ENCODE measurements at regions not wholly inside any gene's neighbourhood (a gene's known extent, or its start where the extent isn't known, plus 50 kb on each side); places are given as distances from the start of the nearest gene placed in this dataset.

DNA sequence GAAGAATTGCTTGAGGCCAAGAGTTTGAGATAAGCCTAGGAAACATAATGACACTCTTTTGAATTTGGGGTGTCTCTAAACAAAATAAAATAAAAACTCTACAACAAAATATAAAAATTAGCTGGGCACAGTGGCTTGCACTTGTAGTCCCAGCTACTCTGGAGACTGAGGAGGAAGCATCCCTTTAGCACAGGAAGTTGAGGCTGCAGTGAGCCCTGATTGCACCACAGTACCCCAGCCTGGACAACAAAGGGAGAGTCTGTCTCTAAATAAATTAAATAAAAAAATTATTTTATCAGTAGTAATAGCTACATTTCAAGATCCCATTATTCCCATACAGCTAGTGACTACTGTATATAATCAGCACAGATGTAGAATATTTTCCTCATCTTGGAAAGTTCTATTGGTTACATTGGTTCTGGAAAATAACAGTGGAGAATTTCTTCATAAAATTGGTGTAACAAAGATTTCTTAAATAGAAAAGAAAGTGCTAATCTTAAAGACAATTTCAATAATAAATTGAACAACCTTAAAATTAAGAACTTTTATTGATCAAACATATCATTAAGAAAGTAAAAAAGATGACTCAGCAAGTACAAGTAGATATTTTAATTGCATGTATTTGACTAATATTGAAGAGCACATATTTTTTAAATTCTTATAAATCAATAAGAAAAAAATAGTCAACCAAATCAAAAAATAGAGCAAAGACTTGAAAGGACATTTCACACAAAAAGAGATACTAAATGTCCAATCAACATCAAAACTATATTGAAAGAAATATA lies 90.4 kb upstream of the KYNU start:
- POLR2A ChIA-PET = no interaction called here
- Histone ChIP-seq H3K9me3 (ENCODE audit: control extremely low read depth in 1 of 5, control insufficient read depth in 4 of 5, insufficient read depth in 2 of 5, low read depth in 1 of 5, low read length in 4 of 5) (no peaks in the 10 kb centered on the region), H3K27me3 (replicated peaks in 2 of 5; ENCODE audit: control insufficient read depth in 4 of 5, insufficient read depth in 5 of 5, low read length in 4 of 5) (no peaks in the 10 kb centered on the region), H3K36me3 (ENCODE audit: control insufficient read depth in 4 of 4, insufficient read depth in 4 of 4, low read length in 3 of 4) (no peaks in the 10 kb centered on the region), H3K27ac (ENCODE audit: insufficient read depth in 1 of 2, low read depth in 1 of 2, low read length in 2 of 2, poor library complexity in 1 of 2, severe bottlenecking in 2 of 2) (no peak overlapping the region), H3K4me1 (ENCODE audit: control extremely low read depth in 1 of 4, control insufficient read depth in 4 of 4, insufficient read depth in 4 of 4, low read length in 3 of 4) (no peaks in the 10 kb centered on the region), H3K4me3 (ENCODE audit: control insufficient read depth in 1 of 7, extremely low read depth in 1 of 7, insufficient read depth in 4 of 7, low read depth in 2 of 7, low read length in 6 of 7) (no peak overlapping the region)
- CTCF ChIA-PET = no interaction called here
- DNase-seq = no peak

DNA sequence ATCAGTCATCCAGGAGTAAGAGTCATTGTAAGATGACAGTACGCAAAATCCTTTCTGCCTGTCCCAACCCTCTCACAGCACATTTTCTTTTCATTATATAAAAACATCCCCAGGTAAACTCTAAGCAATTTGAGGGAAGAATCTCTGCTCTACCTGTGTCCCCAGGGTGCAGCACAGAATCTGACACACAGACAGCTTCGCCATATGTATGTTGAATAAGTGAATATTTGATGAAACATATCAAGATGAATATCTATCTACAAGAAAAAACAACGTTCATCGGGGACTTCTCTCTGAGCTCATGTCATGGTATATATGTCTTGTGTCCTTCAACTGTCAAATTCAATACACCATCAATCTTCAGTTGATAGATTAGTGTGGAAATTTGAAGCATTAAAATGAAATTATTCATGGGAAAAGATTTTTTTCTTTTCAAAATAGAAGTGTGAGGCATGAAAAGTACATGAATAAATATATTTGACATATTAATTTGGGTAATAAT lies 94.5 kb upstream of the KYNU start:
- DNase-seq = no peak
- Histone ChIP-seq H3K4me1 (ENCODE audit: control extremely low read depth in 1 of 4, control insufficient read depth in 4 of 4, insufficient read depth in 4 of 4, low read length in 3 of 4) (no peaks in the 10 kb centered on the region), H3K27ac (ENCODE audit: insufficient read depth in 1 of 2, low read depth in 1 of 2, low read length in 2 of 2, poor library complexity in 1 of 2, severe bottlenecking in 2 of 2) (no peak overlapping the region), H3K27me3 (replicated peaks in 2 of 5; ENCODE audit: control insufficient read depth in 4 of 5, insufficient read depth in 5 of 5, low read length in 4 of 5) (no peaks in the 10 kb centered on the region), H3K36me3 (ENCODE audit: control insufficient read depth in 4 of 4, insufficient read depth in 4 of 4, low read length in 3 of 4) (no peaks in the 10 kb centered on the region), H3K4me3 (ENCODE audit: control insufficient read depth in 1 of 7, extremely low read depth in 1 of 7, insufficient read depth in 4 of 7, low read depth in 2 of 7, low read length in 6 of 7) (no peak overlapping the region), H3K9me3 (ENCODE audit: control extremely low read depth in 1 of 5, control insufficient read depth in 4 of 5, insufficient read depth in 2 of 5, low read depth in 1 of 5, low read length in 4 of 5) (no peaks in the 10 kb centered on the region)
- POLR2A ChIA-PET = no interaction called here
- CTCF ChIA-PET = no interaction called here
- 100% methylated on average over 1 of the region's 4 CpGs for WGBS (ENCODE audit: insufficient coverage)

- no peaks in the 10 kb centered on the region for H3K9me3 ChIP-seq (ENCODE audit: control extremely low read depth in 1 of 5, control insufficient read depth in 4 of 5, insufficient read depth in 2 of 5, low read depth in 1 of 5, low read length in 4 of 5)
- POLR2A ChIA-PET = no interaction called here
- no peaks in the 10 kb centered on the region for H3K27me3 ChIP-seq (replicated peaks in 2 of 5; ENCODE audit: control insufficient read depth in 4 of 5, insufficient read depth in 5 of 5, low read length in 4 of 5)
- CTCF ChIA-PET = no interaction called here
- no peak overlapping the region for H3K4me3 ChIP-seq (ENCODE audit: control insufficient read depth in 1 of 7, extremely low read depth in 1 of 7, insufficient read depth in 4 of 7, low read depth in 2 of 7, low read length in 6 of 7)
- WGBS (ENCODE audit: insufficient coverage) = no CpG with 5 or more reads among the region's 2 CpGs
- H3K36me3 ChIP-seq (ENCODE audit: control insufficient read depth in 4 of 4, insufficient read depth in 4 of 4, low read length in 3 of 4) = no peaks in the 10 kb centered on the region
- no peak overlapping the region for H3K27ac ChIP-seq (ENCODE audit: insufficient read depth in 1 of 2, low read depth in 1 of 2, low read length in 2 of 2, poor library complexity in 1 of 2, severe bottlenecking in 2 of 2)
- H3K4me1 ChIP-seq (ENCODE audit: control extremely low read depth in 1 of 4, control insufficient read depth in 4 of 4, insufficient read depth in 4 of 4, low read length in 3 of 4) = no peaks in the 10 kb centered on the region
- no peak for DNase-seq
Measured at GRCh38 chr2:142781146-142781545, 96.3 kb upstream of the KYNU start.

GRCh38 chr2:142778289-142778688 lies 99.2 kb upstream of the KYNU start:
- Histone ChIP-seq H3K27me3 (replicated peaks in 2 of 5; ENCODE audit: control insufficient read depth in 4 of 5, insufficient read depth in 5 of 5, low read length in 4 of 5) (no peaks in the 10 kb centered on the region), H3K36me3 (ENCODE audit: control insufficient read depth in 4 of 4, insufficient read depth in 4 of 4, low read length in 3 of 4) (no peaks in the 10 kb centered on the region), H3K4me1 (ENCODE audit: control extremely low read depth in 1 of 4, control insufficient read depth in 4 of 4, insufficient read depth in 4 of 4, low read length in 3 of 4) (no peaks in the 10 kb centered on the region), H3K27ac (ENCODE audit: insufficient read depth in 1 of 2, low read depth in 1 of 2, low read length in 2 of 2, poor library complexity in 1 of 2, severe bottlenecking in 2 of 2) (no peak overlapping the region), H3K4me3 (ENCODE audit: control insufficient read depth in 1 of 7, extremely low read depth in 1 of 7, insufficient read depth in 4 of 7, low read depth in 2 of 7, low read length in 6 of 7) (no peak overlapping the region), H3K9me3 (ENCODE audit: control extremely low read depth in 1 of 5, control insufficient read depth in 4 of 5, insufficient read depth in 2 of 5, low read depth in 1 of 5, low read length in 4 of 5) (peaks cover 0 to 3% (median 0%) of the 10 kb centered on the region in 5 experiments)
- no peak for DNase-seq
- 100% methylated on average over 2 of the region's 3 CpGs for WGBS (ENCODE audit: insufficient coverage)
- POLR2A ChIA-PET = no interaction called here
- CTCF ChIA-PET = no interaction called here

GRCh38 chr2:142777742-142778141 lies 99.7 kb upstream of the KYNU start:
- DNase-seq = no peak
- peaks cover 0 to 3% (median 0%) of the 10 kb centered on the region in 5 experiments for H3K9me3 ChIP-seq (ENCODE audit: control extremely low read depth in 1 of 5, control insufficient read depth in 4 of 5, insufficient read depth in 2 of 5, low read depth in 1 of 5, low read length in 4 of 5)
- H3K27me3 ChIP-seq (replicated peaks in 2 of 5; ENCODE audit: control insufficient read depth in 4 of 5, insufficient read depth in 5 of 5, low read length in 4 of 5) = no peaks in the 10 kb centered on the region
- H3K4me1 ChIP-seq (ENCODE audit: control extremely low read depth in 1 of 4, control insufficient read depth in 4 of 4, insufficient read depth in 4 of 4, low read length in 3 of 4) = no peaks in the 10 kb centered on the region
- no peak overlapping the region for H3K4me3 ChIP-seq (ENCODE audit: control insufficient read depth in 1 of 7, extremely low read depth in 1 of 7, insufficient read depth in 4 of 7, low read depth in 2 of 7, low read length in 6 of 7)
- ChIA-PET POLR2A (no interaction called here), CTCF (no interaction called here)
- no peaks in the 10 kb centered on the region for H3K36me3 ChIP-seq (ENCODE audit: control insufficient read depth in 4 of 4, insufficient read depth in 4 of 4, low read length in 3 of 4)
- 100% methylated on average over 1 of the region's 2 CpGs for WGBS (ENCODE audit: insufficient coverage)
- no peak overlapping the region for H3K27ac ChIP-seq (ENCODE audit: insufficient read depth in 1 of 2, low read depth in 1 of 2, low read length in 2 of 2, poor library complexity in 1 of 2, severe bottlenecking in 2 of 2)

- Histone ChIP-seq H3K36me3 (ENCODE audit: control insufficient read depth in 4 of 4, insufficient read depth in 4 of 4, low read length in 3 of 4) (no peaks in the 10 kb centered on the region), H3K27me3 (replicated peaks in 2 of 5; ENCODE audit: control insufficient read depth in 4 of 5, insufficient read depth in 5 of 5, low read length in 4 of 5) (no peaks in the 10 kb centered on the region), H3K4me3 (ENCODE audit: control insufficient read depth in 1 of 7, extremely low read depth in 1 of 7, insufficient read depth in 4 of 7, low read depth in 2 of 7, low read length in 6 of 7) (no peak overlapping the region), H3K4me1 (ENCODE audit: control extremely low read depth in 1 of 4, control insufficient read depth in 4 of 4, insufficient read depth in 4 of 4, low read length in 3 of 4) (no peaks in the 10 kb centered on the region), H3K9me3 (ENCODE audit: control extremely low read depth in 1 of 5, control insufficient read depth in 4 of 5, insufficient read depth in 2 of 5, low read depth in 1 of 5, low read length in 4 of 5) (peaks cover 5 to 11% (median 7%) of the 10 kb centered on the region in 5 experiments), H3K27ac (ENCODE audit: insufficient read depth in 1 of 2, low read depth in 1 of 2, low read length in 2 of 2, poor library complexity in 1 of 2, severe bottlenecking in 2 of 2) (no peak overlapping the region)
- no peak for DNase-seq
- CTCF ChIA-PET = no interaction called here
- no CpG with 5 or more reads among the region's 1 CpG for WGBS (ENCODE audit: insufficient coverage)
- POLR2A ChIA-PET = no interaction called here
Measured at GRCh38 chr2:142769761-142770160, 107.7 kb upstream of the KYNU start.

DNA sequence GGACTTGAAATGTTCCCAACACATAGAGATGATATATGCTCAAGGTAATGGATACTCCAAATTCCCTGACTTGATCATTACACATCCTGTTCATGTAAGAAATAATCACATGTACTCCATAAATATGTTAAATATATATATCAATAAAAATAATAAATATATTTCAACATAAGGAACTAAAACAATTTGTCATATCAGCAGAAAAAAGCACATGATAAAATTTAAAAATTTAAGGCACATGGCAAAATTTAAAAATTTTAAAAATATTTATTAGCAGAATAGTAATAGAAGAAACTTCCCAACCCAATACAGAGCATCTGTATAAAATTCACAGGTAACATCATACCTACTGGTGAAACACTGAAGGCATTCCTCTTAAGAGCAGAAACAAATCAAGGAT lies 109.6 kb upstream of the KYNU start:
- H3K4me3 ChIP-seq (ENCODE audit: control insufficient read depth in 1 of 7, extremely low read depth in 1 of 7, insufficient read depth in 4 of 7, low read depth in 2 of 7, low read length in 6 of 7) = no peak overlapping the region
- ChIA-PET POLR2A (no interaction called here), CTCF (no interaction called here)
- H3K36me3 ChIP-seq (ENCODE audit: control insufficient read depth in 4 of 4, insufficient read depth in 4 of 4, low read length in 3 of 4) = no peaks in the 10 kb centered on the region
- H3K27ac ChIP-seq (ENCODE audit: insufficient read depth in 1 of 2, low read depth in 1 of 2, low read length in 2 of 2, poor library complexity in 1 of 2, severe bottlenecking in 2 of 2) = no peak overlapping the region
- no peaks in the 10 kb centered on the region for H3K4me1 ChIP-seq (ENCODE audit: control extremely low read depth in 1 of 4, control insufficient read depth in 4 of 4, insufficient read depth in 4 of 4, low read length in 3 of 4)
- DNase-seq = no peak
- peaks cover 6 to 19% (median 7%) of the 10 kb centered on the region in 5 experiments for H3K9me3 ChIP-seq (ENCODE audit: control extremely low read depth in 1 of 5, control insufficient read depth in 4 of 5, insufficient read depth in 2 of 5, low read depth in 1 of 5, low read length in 4 of 5)
- no peaks in the 10 kb centered on the region for H3K27me3 ChIP-seq (replicated peaks in 2 of 5; ENCODE audit: control insufficient read depth in 4 of 5, insufficient read depth in 5 of 5, low read length in 4 of 5)
